ENCODE measurements at regions not wholly inside any gene's neighbourhood (a gene's known extent, or its start where the extent isn't known, plus 50 kb on each side); places are given as distances from the start of the nearest gene placed in this dataset.

- DNase-seq (ENCODE audit: low read depth) = no peak
These were observed 52.1 kb upstream of the FREM1 start for GRCh38 chr9:14962193-14962882.

DNA sequence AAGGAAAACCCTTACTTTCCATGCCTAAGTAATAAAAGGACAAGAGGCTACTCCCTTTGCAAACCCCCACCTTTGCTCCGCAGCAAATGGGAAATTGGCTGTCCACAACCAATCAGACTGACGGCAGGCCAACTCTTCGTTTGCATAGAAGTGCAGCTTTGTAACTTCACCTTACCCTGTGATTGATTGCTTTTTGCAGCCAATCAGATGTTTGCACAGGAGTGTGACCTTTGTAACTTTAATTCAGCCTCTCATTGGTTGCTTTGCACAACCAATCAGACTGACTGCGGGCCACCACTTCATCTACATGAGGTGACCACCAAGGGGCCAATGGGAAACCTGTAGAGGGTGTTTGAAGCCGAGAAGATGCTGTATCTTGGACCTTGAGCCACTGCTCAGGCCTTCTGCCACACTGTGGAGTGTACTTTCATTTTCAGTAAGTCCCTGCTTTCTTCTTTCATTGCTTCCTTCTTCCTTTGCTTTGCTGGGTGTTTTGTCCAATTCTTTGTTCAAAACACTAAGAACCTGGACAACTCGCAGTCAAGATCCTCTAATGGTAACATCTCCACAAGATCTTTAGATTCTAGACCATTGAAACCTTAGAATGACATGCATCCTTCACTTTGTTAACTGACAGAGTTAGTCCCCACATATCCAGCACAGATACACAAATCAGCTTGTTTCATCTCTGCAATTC is 51.3 kb upstream of the FREM1 start:
- no peak for DNase-seq (ENCODE audit: low read depth)

GRCh38 chr9:14960881-14961280 is 50.7 kb upstream of the FREM1 start:
- DNase-seq (ENCODE audit: low read depth) = no peak

Data from activated T-helper 9 cell treated with anti-CD3 and anti-CD28 coated beads, Interleukin-2, amount 50 U/mL, for 16 hours (primary cell).